OCI-LY7 (cell line): ENCODE measurements at regions not wholly inside any gene's neighbourhood (a gene's known extent, or its start where the extent isn't known, plus 50 kb on each side); places are given as distances from the start of the nearest gene placed in this dataset.

Experiments
- BruUV-seq: library from RNA; stranded (reverse); fragments of 400-500 nt; replicated peaks from 2 replicates; lab custom pipeline; 2021; lab: Mats Ljungman, UMichigan
- CTCF ChIA-PET: fragments of 300-600 bp; sonication (Branson Sonifier 250); formaldehyde crosslinking; loops from one replicate; lab custom pipeline; 2022; ENCODE audit warnings: antibody characterized with exemption; ENCODE audit not compliant: unreplicated experiment; lab: Charles Lee
- POLR2A ChIA-PET: fragments of 300-600 bp; sonication (Branson Sonifier 250); formaldehyde crosslinking; loops from one replicate; lab custom pipeline; 2022; ENCODE audit warnings: antibody characterized with exemption; lab: Charles Lee
- DNase-seq: peaks from one replicate; pipeline ENCODE4 v3.0.0-alpha.2; 2015; ENCODE audit warnings: low spot score
- H2AFZ ChIP-seq: fragments of 200-600 bp; sonication (generic), shearing (Covaris generic); 2 replicates; pipeline ENCODE4 v1.6.1; 2014; ENCODE audit warnings: mild to moderate bottlenecking, antibody characterized with exemption, low read length, moderate library complexity
- H3K27ac ChIP-seq: fragments of 200-600 bp; sonication (generic); 2 replicates; pipeline ENCODE4 v1.5.1; 2014; ENCODE audit warnings: mixed run types, low read depth, mild to moderate bottlenecking, moderate library complexity, low read length, inconsistent platforms; ENCODE audit not compliant: poor library complexity, severe bottlenecking
- H3K36me3 ChIP-seq: fragments of 200-600 bp; sonication (generic); 2 replicates; pipeline ENCODE4 v1.6.1; 2014; ENCODE audit warnings: mild to moderate bottlenecking, antibody characterized with exemption, low read length, moderate library complexity, mixed read lengths; ENCODE audit not compliant: insufficient read depth
- H3K4me1 ChIP-seq: fragments of 200-600 bp; sonication (generic); 2 replicates; pipeline ENCODE4 v1.5.1; 2014; ENCODE audit warnings: mild to moderate bottlenecking, low read length; ENCODE audit not compliant: insufficient read depth, poor library complexity, severe bottlenecking
- H3K4me2 ChIP-seq: fragments of 200-600 bp; sonication (generic); 2 replicates; pipeline ENCODE4 v1.6.1; 2014; ENCODE audit warnings: mild to moderate bottlenecking, low read length
- H3K4me3 ChIP-seq: fragments of 200-600 bp; sonication (generic); 2 replicates; pipeline ENCODE4 v1.5.1; 2014; ENCODE audit warnings: mild to moderate bottlenecking, low read depth, low read length; ENCODE audit not compliant: poor library complexity, severe bottlenecking
- H3K79me2 ChIP-seq: fragments of 200-600 bp; sonication (generic); 2 replicates; pipeline ENCODE4 v1.6.1; 2016; ENCODE audit warnings: low read depth, mild to moderate bottlenecking, low read length, moderate library complexity, mixed read lengths; ENCODE audit not compliant: insufficient read depth
- H3K9me2 ChIP-seq: fragments of 200-600 bp; sonication (generic); 2 replicates; pipeline ENCODE4 v1.6.1; 2016; ENCODE audit warnings: mild to moderate bottlenecking, low read length, mixed read lengths; ENCODE audit not compliant: insufficient read depth
- H3K9me3 ChIP-seq: fragments of 200-600 bp; sonication (generic); 2 replicates; pipeline ENCODE4 v1.6.1; 2014; ENCODE audit warnings: mild to moderate bottlenecking, mixed run types, low read length, mixed read lengths
- H4K20me1 ChIP-seq: fragments of 200-600 bp; sonication (generic); 2 replicates; pipeline ENCODE4 v1.6.1; 2014; ENCODE audit warnings: mild to moderate bottlenecking, antibody characterized with exemption, low read length, moderate library complexity, mixed read lengths; ENCODE audit not compliant: insufficient read depth
- CTCF ChIP-seq: fragments of 200-600 bp; sonication (generic); conservative IDR thresholded peaks from 2 replicates; pipeline ENCODE4 v1.5.1; 2014; ENCODE audit warnings: mild to moderate bottlenecking, antibody characterized with exemption, low read length, moderate library complexity, mixed read lengths
- EZH2phosphoT487 ChIP-seq: fragments of 200-600 bp; sonication (generic); IDR thresholded peaks from 2 replicates; pipeline ENCODE4 v1.6.1; 2018; ENCODE audit warnings: low read depth, borderline replicate concordance, mild to moderate bottlenecking, mixed run types, antibody characterized with exemption, low read length, moderate library complexity, mixed read lengths
- intact Hi-C: fragments of 100-400 bp; cut with micrococcal nuclease; formaldehyde crosslinking; loops from one replicate; pipeline ENCODE4 v1.10.0; 2022; ENCODE audit not compliant: unreplicated experiment

DNA sequence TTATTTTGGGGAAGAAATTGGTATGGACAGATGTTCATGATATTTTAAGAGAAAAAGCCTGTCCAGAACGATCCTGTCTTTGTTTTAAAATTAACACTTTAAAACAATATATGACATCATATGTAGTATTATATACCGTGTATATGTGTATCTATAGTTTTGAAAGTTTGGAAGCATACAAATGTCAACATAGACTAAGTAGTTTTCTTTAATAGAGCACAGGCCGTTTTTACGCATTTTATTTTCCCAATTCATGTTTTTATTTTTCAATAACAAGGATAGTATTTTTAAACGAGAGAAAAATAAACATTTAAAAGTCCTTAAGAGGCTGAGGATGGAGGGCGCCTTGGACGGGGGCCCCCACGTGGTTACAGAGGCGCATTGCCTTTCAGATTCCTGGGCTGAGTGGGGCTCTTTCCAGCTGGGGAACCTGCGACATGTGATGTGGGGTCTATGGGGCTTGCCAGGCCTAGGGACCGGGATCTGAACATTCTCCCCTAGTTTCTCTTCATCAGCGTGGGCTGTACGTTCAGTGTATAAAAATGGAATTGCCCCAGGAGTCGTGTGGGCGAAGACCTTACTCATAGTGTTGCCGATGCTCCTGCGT lies 127.8 kb upstream of the ZNF746 start:
- ChIA-PET POLR2A (interaction anchor here (0.7 to 1.2 kb wide), 5 partner anchors 9 to 211 kb away, joined by 3 to 5 read pairs (median 3); no protein-coding TSS in a partner anchor), CTCF (interaction anchor here (0.6 kb wide), 2 partner anchors 193 to 1334 kb away, joined by 3 to 6 read pairs; no protein-coding TSS in a partner anchor)
- H3K79me2 ChIP-seq: peaks cover 25% of the 10 kb centered on the region
- H2AFZ ChIP-seq: peak overlapping the region; percentile 93
- peaks cover 17% of the 10 kb centered on the region for H4K20me1 ChIP-seq
- peaks cover 26% of the 10 kb centered on the region for H3K4me1 ChIP-seq
- TF ChIP-seq CTCF (peak; percentile 89), EZH2phosphoT487 (no peak)
- peak; percentile 73 for DNase-seq
- intact Hi-C loops: loop anchor here (1.0 to 10.0 kb wide), 5 partner anchors 127 to 1609 kb away; partner anchors contain the start of genes CHPF2 and ZNF783
- no peak overlapping the region for H3K27ac ChIP-seq
- H3K4me3 ChIP-seq: peak overlapping the region; percentile 100
- H3K36me3 ChIP-seq: peaks cover 20% of the 10 kb centered on the region; the same call in 1 of the 2 replicates
- peak overlapping the region; percentile 74 for H3K4me2 ChIP-seq
- H3K9me2 ChIP-seq: no peaks in the 10 kb centered on the region
- no peaks in the 10 kb centered on the region for H3K9me3 ChIP-seq
- no TSS peak for BruUV-seq

DNA sequence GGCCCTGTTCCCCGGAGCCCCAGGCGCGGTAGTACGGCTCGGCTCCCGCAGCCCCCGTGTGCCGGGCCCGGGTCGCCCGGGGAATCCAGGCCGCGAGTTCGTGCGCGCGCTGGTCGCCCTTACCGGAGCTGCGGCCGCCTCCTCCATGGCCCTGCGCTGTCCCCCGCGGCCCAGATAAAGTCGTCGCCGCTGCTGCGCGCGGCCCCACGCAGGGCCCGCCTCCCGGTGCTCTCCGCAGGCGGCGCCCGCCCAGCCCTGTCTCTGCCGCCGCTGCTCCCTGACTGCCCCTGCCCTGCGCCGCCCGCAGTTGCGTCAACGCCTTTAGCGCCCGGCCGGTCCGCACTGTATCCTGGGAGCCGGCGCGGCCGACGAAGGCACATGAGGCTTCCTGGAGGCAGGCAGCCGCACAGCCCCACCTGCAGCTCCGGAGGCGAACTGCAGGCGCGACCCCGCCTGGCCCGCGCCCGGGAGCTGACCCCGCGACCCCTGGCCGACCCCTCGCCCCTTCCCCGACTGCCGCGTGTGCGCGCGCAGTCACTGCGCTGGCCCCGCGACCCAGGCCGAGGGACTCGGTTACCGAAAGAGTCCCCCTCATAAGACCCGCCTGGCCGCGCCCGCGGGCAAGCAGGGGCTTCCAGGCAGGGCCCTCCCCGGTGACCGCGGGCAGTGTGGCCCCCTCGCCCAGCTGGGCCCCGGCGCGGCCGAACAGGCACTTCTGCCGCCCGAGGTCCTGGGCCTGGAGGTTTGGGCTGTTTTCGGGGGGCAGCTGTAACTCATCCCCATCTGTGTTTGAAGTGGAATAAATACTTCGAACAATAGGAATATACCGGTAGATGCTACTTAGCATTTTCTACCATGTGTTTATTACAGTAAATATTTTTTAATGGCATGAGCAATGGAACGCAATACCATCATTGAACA lies 127.1 kb upstream of the ZNF746 start:
- POLR2A ChIA-PET: interaction anchor here (0.7 to 1.2 kb wide), 3 partner anchors 26 to 212 kb away, joined by 3 read pairs; no protein-coding TSS in a partner anchor
- H3K27ac ChIP-seq: peak overlapping the region; percentile 45
- no peaks in the 10 kb centered on the region for H3K9me2 ChIP-seq
- H4K20me1 ChIP-seq: peaks cover 17% of the 10 kb centered on the region
- CTCF ChIA-PET: interaction anchor here (0.7 kb wide), 1 partner anchor 165 kb away, joined by 3 read pairs; no protein-coding TSS in a partner anchor
- H3K9me3 ChIP-seq: no peaks in the 10 kb centered on the region
- peak overlapping the region; percentile 93 for H2AFZ ChIP-seq
- H3K4me3 ChIP-seq: peak overlapping the region; percentile 100
- H3K79me2 ChIP-seq: peaks cover 25% of the 10 kb centered on the region
- peak; percentile 93 for DNase-seq
- H3K4me1 ChIP-seq: peaks cover 26% of the 10 kb centered on the region
- H3K4me2 ChIP-seq: peak overlapping the region; percentile 74
- H3K36me3 ChIP-seq: peaks cover 28% of the 10 kb centered on the region
- peak; percentile 76 for TF ChIP-seq CTCF
- TF ChIP-seq EZH2phosphoT487: no peak
- no TSS peak for BruUV-seq
- intact Hi-C loops: loop anchor here (1.0 to 10.0 kb wide), 6 partner anchors 88 to 1610 kb away; partner anchors contain the start of genes CHPF2 and ZNF783
